ENCODE measurements at regions not wholly inside any gene's neighbourhood (a gene's known extent, or its start where the extent isn't known, plus 50 kb on each side); places are given as distances from the start of the nearest gene placed in this dataset.

DNA sequence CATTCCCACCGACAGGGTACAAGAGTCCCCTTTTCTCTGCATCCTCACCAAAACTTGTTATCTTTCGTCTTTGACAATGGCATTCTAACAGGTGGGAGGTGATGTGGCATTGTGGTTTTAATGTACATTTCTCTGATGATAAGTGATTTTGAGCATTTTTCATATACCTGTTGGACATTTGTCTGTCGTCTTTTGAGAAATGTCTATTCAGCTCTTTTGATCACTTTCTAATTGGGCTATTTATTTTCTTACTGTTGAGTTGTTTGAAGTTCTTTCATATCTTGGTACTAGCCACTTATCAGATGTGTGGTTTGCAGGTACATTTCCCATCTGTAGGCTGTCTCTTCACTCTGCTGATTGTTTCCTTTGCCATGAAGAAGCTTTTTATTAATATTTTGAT is 219.0 kb upstream of the SOX1 start:
- TF ChIP-seq POLR2A (IDR thresholded peaks at IDR 0.05) = no peak
- TF ChIP-seq, protein P1, sequence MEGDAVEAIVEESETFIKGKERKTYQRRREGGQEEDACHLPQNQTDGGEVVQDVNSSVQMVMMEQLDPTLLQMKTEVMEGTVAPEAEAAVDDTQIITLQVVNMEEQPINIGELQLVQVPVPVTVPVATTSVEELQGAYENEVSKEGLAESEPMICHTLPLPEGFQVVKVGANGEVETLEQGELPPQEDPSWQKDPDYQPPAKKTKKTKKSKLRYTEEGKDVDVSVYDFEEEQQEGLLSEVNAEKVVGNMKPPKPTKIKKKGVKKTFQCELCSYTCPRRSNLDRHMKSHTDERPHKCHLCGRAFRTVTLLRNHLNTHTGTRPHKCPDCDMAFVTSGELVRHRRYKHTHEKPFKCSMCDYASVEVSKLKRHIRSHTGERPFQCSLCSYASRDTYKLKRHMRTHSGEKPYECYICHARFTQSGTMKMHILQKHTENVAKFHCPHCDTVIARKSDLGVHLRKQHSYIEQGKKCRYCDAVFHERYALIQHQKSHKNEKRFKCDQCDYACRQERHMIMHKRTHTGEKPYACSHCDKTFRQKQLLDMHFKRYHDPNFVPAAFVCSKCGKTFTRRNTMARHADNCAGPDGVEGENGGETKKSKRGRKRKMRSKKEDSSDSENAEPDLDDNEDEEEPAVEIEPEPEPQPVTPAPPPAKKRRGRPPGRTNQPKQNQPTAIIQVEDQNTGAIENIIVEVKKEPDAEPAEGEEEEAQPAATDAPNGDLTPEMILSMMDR (IDR thresholded peaks at IDR 0.05) = no peak
